Muscle of leg (tissue), 3 donors: ENCODE measurements at regions not wholly inside any gene's neighbourhood (a gene's known extent, or its start where the extent isn't known, plus 50 kb on each side); places are given as distances from the start of the nearest gene placed in this dataset.

Experiments
- DNase-seq: peaks from one replicate; pipeline ENCODE4 v3.0.0; 2013
- H3K27ac ChIP-seq: one replicate; pipeline ENCODE4 v1.5.1; 2013; ENCODE audit warnings: mild to moderate bottlenecking, low read length, control low read depth
- H3K27me3 ChIP-seq: one replicate; pipeline ENCODE4 v1.6.1; 2013; ENCODE audit warnings: low read length; ENCODE audit not compliant: control insufficient read depth, insufficient read depth
- H3K36me3 ChIP-seq: one replicate; pipeline ENCODE4 v1.6.1; 2013; ENCODE audit warnings: low read length; ENCODE audit not compliant: control insufficient read depth, insufficient read depth
- H3K4me1 ChIP-seq: one replicate; pipeline ENCODE4 v1.6.1; 2013; ENCODE audit warnings: low read length; ENCODE audit not compliant: control insufficient read depth, insufficient read depth
- H3K4me3 ChIP-seq: one replicate; pipeline ENCODE4 v1.5.1; 2013; ENCODE audit warnings: low read length, control low read depth
- H3K9me3 ChIP-seq: replicated peaks from 2 replicates; pipeline ENCODE4 v1.6.1; 2013; ENCODE audit warnings: low read depth, low read length; ENCODE audit not compliant: control insufficient read depth
- WGBS: methylation state at CpG from one replicate; pipeline ENCODE4 v1.1.5; 2013; ENCODE audit warnings: missing lambda C conversion rate; ENCODE audit not compliant: insufficient coverage; 5-methylcytosine and 5-hydroxymethylcytosine counted together

GRCh38 chr10:130531312-130531711, 395.1 kb downstream of the GLRX3 start:
- DNase-seq, result no peak
- 76% methylated on average over 8 of the region's 11 CpGs for WGBS
- H3K27ac ChIP-seq, result no peak overlapping the region
- H3K4me3 ChIP-seq, result no peak overlapping the region
- no peaks in the 10 kb centered on the region for H3K9me3 ChIP-seq
- no peaks in the 10 kb centered on the region for H3K4me1 ChIP-seq
- H3K36me3 ChIP-seq, result no peaks in the 10 kb centered on the region
- H3K27me3 ChIP-seq, result no peaks in the 10 kb centered on the region

GRCh38 chr10:130541090-130541489, 404.9 kb downstream of the GLRX3 start:
- H3K36me3 ChIP-seq, result no peaks in the 10 kb centered on the region
- no peaks in the 10 kb centered on the region for H3K4me1 ChIP-seq
- peaks cover 11% of the 10 kb centered on the region for H3K27me3 ChIP-seq
- H3K27ac ChIP-seq, result no peak overlapping the region
- no peaks in the 10 kb centered on the region for H3K9me3 ChIP-seq
- WGBS, result 100% methylated on average over 1 of the region's 1 CpG
- H3K4me3 ChIP-seq, result no peak overlapping the region
- no peak for DNase-seq

DNA sequence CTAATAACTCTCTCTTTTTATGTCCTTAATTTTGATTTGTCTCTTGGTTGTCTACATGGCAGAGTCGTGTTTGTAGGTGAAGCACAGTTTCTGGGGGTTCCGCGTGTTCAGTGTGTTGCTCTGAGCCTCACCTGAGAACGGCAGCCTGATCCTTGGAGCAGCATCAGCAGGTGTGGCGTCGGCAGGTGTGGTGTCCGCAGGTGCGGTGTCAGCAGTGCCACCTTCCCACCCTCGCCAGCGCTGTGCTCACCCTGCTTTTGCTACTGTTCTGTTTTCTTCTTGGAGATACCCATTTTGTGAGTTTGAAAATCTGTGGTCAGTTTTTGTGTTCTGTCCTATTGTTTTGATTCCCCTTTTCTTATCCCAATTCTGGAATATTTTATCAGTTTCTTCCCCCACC, 406.6 kb downstream of the GLRX3 start:
- no peak overlapping the region for H3K27ac ChIP-seq
- no peak for DNase-seq
- 72% methylated on average over 6 of the region's 10 CpGs for WGBS
- H3K9me3 ChIP-seq, result no peaks in the 10 kb centered on the region
- H3K4me3 ChIP-seq, result no peak overlapping the region
- H3K4me1 ChIP-seq, result no peaks in the 10 kb centered on the region
- H3K36me3 ChIP-seq, result no peaks in the 10 kb centered on the region
- H3K27me3 ChIP-seq, result peaks cover 14% of the 10 kb centered on the region

GRCh38 chr10:130543794-130544193, 407.6 kb downstream of the GLRX3 start:
- 75% methylated on average over 7 of the region's 7 CpGs for WGBS
- H3K27me3 ChIP-seq, result peaks cover 14% of the 10 kb centered on the region
- no peak overlapping the region for H3K4me3 ChIP-seq
- no peak overlapping the region for H3K27ac ChIP-seq
- no peak for DNase-seq
- no peaks in the 10 kb centered on the region for H3K36me3 ChIP-seq
- no peaks in the 10 kb centered on the region for H3K9me3 ChIP-seq
- H3K4me1 ChIP-seq, result no peaks in the 10 kb centered on the region

GRCh38 chr10:130545122-130545521, 408.9 kb downstream of the GLRX3 start:
- Histone ChIP-seq H3K4me1 (no peaks in the 10 kb centered on the region), H3K9me3 (no peaks in the 10 kb centered on the region), H3K27me3 (peaks cover 14% of the 10 kb centered on the region), H3K4me3 (no peak overlapping the region), H3K36me3 (no peaks in the 10 kb centered on the region), H3K27ac (no peak overlapping the region)
- 14% methylated on average over 5 of the region's 6 CpGs for WGBS
- no peak for DNase-seq

DNA sequence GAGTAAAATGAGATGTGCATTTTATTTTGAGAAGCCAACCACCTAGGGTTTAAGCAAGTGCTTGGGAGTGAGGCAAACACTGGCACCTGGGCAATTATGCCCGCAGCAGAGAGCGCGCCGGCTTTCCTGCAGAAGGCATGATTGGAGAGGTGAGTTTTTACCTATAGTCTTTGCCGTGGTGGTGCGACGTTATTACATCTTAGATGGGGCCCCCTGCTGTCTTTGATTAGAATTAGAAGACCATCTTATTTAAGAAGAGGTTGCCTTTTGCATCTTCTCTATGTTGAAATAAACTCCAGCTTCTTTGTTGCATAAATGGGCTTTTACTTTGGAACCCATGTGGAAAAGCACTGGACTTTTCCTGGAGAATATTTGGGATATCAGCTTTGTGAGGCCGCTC, 409.5 kb downstream of the GLRX3 start:
- H3K27ac ChIP-seq, result no peak overlapping the region
- no peak overlapping the region for H3K4me3 ChIP-seq
- peaks cover 14% of the 10 kb centered on the region for H3K27me3 ChIP-seq
- H3K4me1 ChIP-seq, result no peaks in the 10 kb centered on the region
- no peaks in the 10 kb centered on the region for H3K36me3 ChIP-seq
- DNase-seq, result no peak
- no peaks in the 10 kb centered on the region for H3K9me3 ChIP-seq
- 65% methylated on average over 8 of the region's 8 CpGs for WGBS

- Histone ChIP-seq H3K9me3 (no peaks in the 10 kb centered on the region), H3K27ac (no peak overlapping the region), H3K4me1 (no peaks in the 10 kb centered on the region), H3K4me3 (no peak overlapping the region), H3K27me3 (peaks cover 16% of the 10 kb centered on the region), H3K36me3 (no peaks in the 10 kb centered on the region)
- WGBS, result 81% methylated on average over 5 of the region's 7 CpGs
- no peak for DNase-seq
These were observed 410.6 kb downstream of the GLRX3 start for GRCh38 chr10:130546841-130547240.

GRCh38 chr10:130547368-130547767, 411.2 kb downstream of the GLRX3 start:
- no peaks in the 10 kb centered on the region for H3K36me3 ChIP-seq
- 38% methylated on average over 1 of the region's 4 CpGs for WGBS
- no peaks in the 10 kb centered on the region for H3K9me3 ChIP-seq
- H3K27me3 ChIP-seq, result peaks cover 16% of the 10 kb centered on the region
- DNase-seq, result no peak
- H3K4me3 ChIP-seq, result no peak overlapping the region
- no peaks in the 10 kb centered on the region for H3K4me1 ChIP-seq
- no peak overlapping the region for H3K27ac ChIP-seq

DNA sequence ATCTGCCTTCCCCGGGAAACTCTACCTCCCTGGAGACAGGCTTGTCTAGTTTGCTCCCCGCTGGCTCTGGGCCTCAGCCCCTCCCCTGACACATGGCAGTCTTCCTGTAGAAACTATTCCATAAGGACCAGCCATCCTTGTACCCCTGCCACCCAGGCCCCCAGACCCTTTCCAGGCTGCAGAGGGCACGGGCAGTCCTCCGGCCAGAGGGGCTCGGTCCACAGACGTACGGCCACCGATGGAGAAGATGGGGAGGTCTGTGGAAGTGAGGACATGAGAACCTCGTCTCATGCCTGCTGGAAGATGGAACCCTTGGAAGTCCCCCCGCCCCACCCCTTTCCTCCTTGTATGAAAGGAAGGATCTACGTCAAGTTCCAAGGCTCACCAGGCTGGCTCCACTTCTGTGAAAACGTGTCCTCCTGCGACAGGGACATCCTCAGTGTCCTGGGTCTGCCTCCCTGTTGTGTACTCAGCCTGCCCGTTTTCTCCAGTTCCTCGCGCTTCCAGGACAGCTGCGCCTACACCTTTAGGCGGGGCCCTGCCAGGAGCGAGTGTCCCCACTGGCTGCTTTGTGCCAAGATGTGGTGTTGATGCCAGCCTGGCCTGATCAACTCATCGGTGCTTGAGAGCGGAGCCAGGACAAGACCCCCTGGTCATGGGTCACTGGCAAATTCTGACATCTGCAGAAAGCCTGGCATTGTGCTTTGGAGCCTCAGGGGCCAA, 414.9 kb downstream of the GLRX3 start:
- Histone ChIP-seq H3K9me3 (no peaks in the 10 kb centered on the region), H3K27ac (no peak overlapping the region), H3K4me1 (no peaks in the 10 kb centered on the region), H3K27me3 (peaks cover 7% of the 10 kb centered on the region), H3K4me3 (no peak overlapping the region), H3K36me3 (no peaks in the 10 kb centered on the region)
- WGBS, result 86% methylated on average over 13 of the region's 21 CpGs
- DNase-seq, result no peak

DNA sequence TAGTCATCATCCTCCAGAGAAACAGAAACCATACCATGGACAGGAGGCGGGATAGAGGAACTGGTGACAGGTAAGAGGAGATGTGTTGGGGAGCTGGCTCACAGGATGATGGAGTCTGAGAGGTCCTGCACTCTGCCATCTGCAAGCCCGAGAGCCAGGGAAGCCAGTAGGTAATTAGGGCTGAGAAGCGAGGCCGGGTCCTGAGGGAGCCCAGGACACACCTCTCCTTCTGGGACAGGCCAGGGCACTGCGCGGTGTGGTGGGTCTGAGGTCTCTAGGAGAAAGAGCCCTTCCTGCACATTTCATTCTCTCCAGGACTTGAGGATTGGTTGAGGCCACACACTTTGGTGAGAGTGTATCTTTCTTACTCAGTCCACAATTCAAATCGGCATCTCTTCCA, 415.5 kb downstream of the GLRX3 start:
- 85% methylated on average over 4 of the region's 7 CpGs for WGBS
- H3K9me3 ChIP-seq, result no peaks in the 10 kb centered on the region
- no peaks in the 10 kb centered on the region for H3K4me1 ChIP-seq
- DNase-seq, result no peak
- no peak overlapping the region for H3K27ac ChIP-seq
- H3K4me3 ChIP-seq, result no peak overlapping the region
- H3K27me3 ChIP-seq, result peaks cover 7% of the 10 kb centered on the region
- no peaks in the 10 kb centered on the region for H3K36me3 ChIP-seq

DNA sequence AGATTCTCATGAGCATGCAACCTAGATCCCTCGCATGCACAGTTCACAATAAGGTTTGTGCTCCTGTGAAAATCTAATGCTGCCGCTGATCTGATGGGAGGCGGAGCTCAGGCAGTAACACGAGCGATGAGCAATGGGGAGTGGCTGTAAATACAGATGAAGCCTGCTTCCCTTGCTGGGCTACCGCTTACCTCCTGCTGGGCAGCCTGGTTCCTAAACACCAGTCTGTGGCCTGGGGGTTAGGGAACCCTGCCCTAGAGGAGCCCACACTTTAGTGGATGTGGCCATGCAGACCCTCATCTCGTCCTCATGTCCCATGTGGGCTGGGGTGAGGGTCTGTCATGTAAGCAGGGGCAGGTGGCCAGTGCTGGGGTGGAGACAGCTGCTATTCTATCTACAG, 417.6 kb downstream of the GLRX3 start:
- 40% methylated on average over 6 of the region's 7 CpGs for WGBS
- H3K27ac ChIP-seq, result no peak overlapping the region
- peaks cover 5% of the 10 kb centered on the region for H3K27me3 ChIP-seq
- H3K36me3 ChIP-seq, result no peaks in the 10 kb centered on the region
- H3K9me3 ChIP-seq, result no peaks in the 10 kb centered on the region
- no peak for DNase-seq
- no peak overlapping the region for H3K4me3 ChIP-seq
- no peaks in the 10 kb centered on the region for H3K4me1 ChIP-seq
